Lower lobe of right lung (tissue), 2 donors: ENCODE measurements at regions not wholly inside any gene's neighbourhood (a gene's known extent, or its start where the extent isn't known, plus 50 kb on each side); places are given as distances from the start of the nearest gene placed in this dataset.
A peak's percentile ranks its signal among the peaks of the same experiment; 100 is the strongest.

Experiments used
- ATAC-seq, 2 donors: fragments of 200-7000 bp; cut with Tn5 transposase; one replicate each; pipeline ENCODE4 v1.9.1; 2020 to 2022; ENCODE audit warnings: mild to moderate bottlenecking in 2 of 2, moderate library complexity in 2 of 2
- DNase-seq: peaks from one replicate; pipeline ENCODE4 v3.0.0-alpha.2; 2020
- H3K27ac ChIP-seq: fragments of 200-600 bp; one replicate; pipeline ENCODE4 v1.8.0; 2022
- H3K27me3 ChIP-seq: fragments of 200-600 bp; one replicate; pipeline ENCODE4 v1.8.0; 2022; ENCODE audit warnings: low read depth
- H3K36me3 ChIP-seq: fragments of 200-600 bp; one replicate; pipeline ENCODE4 v1.8.0; 2022; ENCODE audit warnings: mild to moderate bottlenecking
- H3K4me1 ChIP-seq: fragments of 200-600 bp; one replicate; pipeline ENCODE4 v1.8.0; 2022
- H3K4me3 ChIP-seq: fragments of 200-600 bp; one replicate; pipeline ENCODE4 v1.8.0; 2022; ENCODE audit warnings: mild to moderate bottlenecking
- H3K9me3 ChIP-seq: fragments of 200-600 bp; one replicate; pipeline ENCODE4 v1.8.0; 2022
- CTCF ChIP-seq: fragments of 200-600 bp; IDR thresholded peaks from one replicate; pipeline ENCODE4 v1.8.0; 2022; ENCODE audit warnings: antibody characterized with exemption, mild to moderate bottlenecking
- intact Hi-C: fragments of 100-400 bp; cut with DNase I; formaldehyde crosslinking; loops from one replicate; pipeline ENCODE4 v1.11.0; 2022
- donor health status: DM: no; HTN: yes; CAD: no; lungs with severe emphysema.

GRCh38 chr7:131607291-131608115 is 51.1 kb upstream of the PODXL start:
- Histone ChIP-seq H3K4me3 (no peak overlapping the region), H3K4me1 (no peaks in the 10 kb centered on the region), H3K27ac (no peak overlapping the region), H3K27me3 (peaks cover 2% of the 10 kb centered on the region), H3K36me3 (no peaks in the 10 kb centered on the region), H3K9me3 (no peaks in the 10 kb centered on the region)
- no peak for TF ChIP-seq CTCF
- ATAC-seq (no peak), DNase-seq (no peak)
- intact Hi-C loops: no loop called here

- no peaks in the 10 kb centered on the region for H3K4me1 ChIP-seq
- H3K4me3 ChIP-seq: no peak overlapping the region
- TF ChIP-seq CTCF: no peak
- no peaks in the 10 kb centered on the region for H3K36me3 ChIP-seq
- intact Hi-C loops: no loop called here
- peaks cover 2% of the 10 kb centered on the region for H3K27me3 ChIP-seq
- no peak overlapping the region for H3K27ac ChIP-seq
- no peaks in the 10 kb centered on the region for H3K9me3 ChIP-seq
- ATAC-seq: peak; percentile 50 to 71
- no peak for DNase-seq
Observed at GRCh38 chr7:131606346-131607290, 50.2 kb upstream of the PODXL start.
